Activated naive CD4-positive, alpha-beta T cell treated with anti-CD3 and anti-CD28 coated beads, Interleukin-2, amount 50 U/mL, for 72 hours (primary cell): ENCODE measurements at regions not wholly inside any gene's neighbourhood (a gene's known extent, or its start where the extent isn't known, plus 50 kb on each side); places are given as distances from the start of the nearest gene placed in this dataset.
"Not testable (repeated sequence)": the region's sequence is repeated elsewhere in the genome, so short reads cannot be mapped to it uniquely, and the experiment has no call there.

Experiments
- ATAC-seq, 2 donors: fragments of 150-1000 bp; cut with Tn5 transposase; 2 replicates each; pipeline ENCODE4 v1.10.0; 2021; ENCODE audit warnings: mild to moderate bottlenecking in 2 of 2, moderate library complexity in 2 of 2
- DNase-seq, 2 donors: peaks; one replicate each; pipeline ENCODE4 v3.0.0; 2021 to 2022; ENCODE audit warnings: low spot score in 2 of 2
- H3K27ac Mint-ChIP-seq, 2 donors: one replicate each; pipeline ENCODE4 v1.8.0; 2022; ENCODE audit warnings: mild to moderate bottlenecking in 2 of 2, mixed read lengths in 2 of 2
- H3K36me3 Mint-ChIP-seq, 2 donors: one replicate each; pipeline ENCODE4 v1.8.0; 2022; ENCODE audit warnings: mixed read lengths in 2 of 2
- H3K9me3 Mint-ChIP-seq, 2 donors: one replicate each; pipeline ENCODE4 v1.8.0; 2022; ENCODE audit warnings: mixed read lengths in 2 of 2

- no peak for ATAC-seq
- peaks cover 0 to 4% of the 10 kb centered on the region in 2 donors for H3K36me3 Mint-ChIP-seq
- H3K9me3 Mint-ChIP-seq, result peaks cover 17 to 20% of the 10 kb centered on the region in 2 donors
- no peak for DNase-seq
- no peak overlapping the region for H3K27ac Mint-ChIP-seq
Observed at GRCh38 chr4:20151436-20151835, 100.3 kb upstream of the SLIT2 start.

GRCh38 chr4:20149143-20149542, 102.6 kb upstream of the SLIT2 start:
- ATAC-seq, DNase-seq, H3K36me3 Mint-ChIP-seq, H3K27ac Mint-ChIP-seq: not testable (repeated sequence)
- peaks cover 25 to 31% of the 10 kb centered on the region in 2 donors for H3K9me3 Mint-ChIP-seq

GRCh38 chr4:20137176-20137575, 114.5 kb upstream of the SLIT2 start:
- ATAC-seq, result no peak
- no peak for DNase-seq
- H3K27ac Mint-ChIP-seq, result no peak overlapping the region
- H3K36me3 Mint-ChIP-seq, result no peaks in the 10 kb centered on the region
- H3K9me3 Mint-ChIP-seq, result peaks cover 9 to 17% of the 10 kb centered on the region in 2 donors

- H3K36me3 Mint-ChIP-seq, result no peaks in the 10 kb centered on the region
- H3K9me3 Mint-ChIP-seq, result peaks cover 0 to 5% of the 10 kb centered on the region in 2 donors
- no peak for ATAC-seq
- H3K27ac Mint-ChIP-seq, result no peak overlapping the region
- no peak for DNase-seq
Observed at GRCh38 chr4:20127626-20128025, 124.1 kb upstream of the SLIT2 start.

GRCh38 chr4:20126906-20127305, 124.8 kb upstream of the SLIT2 start:
- peaks cover 0 to 5% of the 10 kb centered on the region in 2 donors for H3K9me3 Mint-ChIP-seq
- H3K36me3 Mint-ChIP-seq, result no peaks in the 10 kb centered on the region
- no peak for DNase-seq
- H3K27ac Mint-ChIP-seq, result no peak overlapping the region
- ATAC-seq, result no peak

GRCh38 chr4:20124317-20125026, 127.2 kb upstream of the SLIT2 start:
- Mint-ChIP-seq H3K9me3 (peaks cover 0 to 5% of the 10 kb centered on the region in 2 donors), H3K27ac (no peak overlapping the region), H3K36me3 (no peaks in the 10 kb centered on the region)
- DNase-seq (no peak), ATAC-seq (no peak)

- Mint-ChIP-seq H3K27ac (no peak overlapping the region), H3K36me3 (no peaks in the 10 kb centered on the region), H3K9me3 (peaks cover 4 to 8% of the 10 kb centered on the region in 2 donors)
- DNase-seq, result no peak
- no peak for ATAC-seq
Observed at GRCh38 chr4:20122198-20122988, 129.3 kb upstream of the SLIT2 start.

- no peak for ATAC-seq
- Mint-ChIP-seq H3K36me3 (no peaks in the 10 kb centered on the region), H3K9me3 (peaks cover 5 to 16% of the 10 kb centered on the region in 2 donors), H3K27ac (no peak overlapping the region)
- DNase-seq, result no peak
Observed at GRCh38 chr4:20119141-20119540, 132.6 kb upstream of the SLIT2 start.

GRCh38 chr4:20109391-20109790, 142.3 kb upstream of the SLIT2 start:
- Mint-ChIP-seq H3K27ac (no peak overlapping the region), H3K36me3 (no peaks in the 10 kb centered on the region), H3K9me3 (peaks cover 10 to 22% of the 10 kb centered on the region in 2 donors)
- DNase-seq (no peak), ATAC-seq (no peak)

- H3K27ac Mint-ChIP-seq, result no peak overlapping the region
- no peaks in the 10 kb centered on the region for H3K36me3 Mint-ChIP-seq
- peaks cover 12 to 24% of the 10 kb centered on the region in 2 donors for H3K9me3 Mint-ChIP-seq
- ATAC-seq, result no peak
- DNase-seq, result no peak
Observed at GRCh38 chr4:20106921-20107320, 144.8 kb upstream of the SLIT2 start.

GRCh38 chr4:20101831-20102230, 149.9 kb upstream of the SLIT2 start:
- ATAC-seq (no peak), DNase-seq (no peak)
- Mint-ChIP-seq H3K36me3 (peaks cover 0 to 10% of the 10 kb centered on the region in 2 donors), H3K9me3 (peaks cover 17 to 22% of the 10 kb centered on the region in 2 donors), H3K27ac (no peak overlapping the region)

- no peak for ATAC-seq
Observed at GRCh38 chr4:20096911-20097310, 154.8 kb upstream of the SLIT2 start.

GRCh38 chr4:20095805-20096541, 155.7 kb upstream of the SLIT2 start:
- H3K36me3 Mint-ChIP-seq, result peaks cover 0 to 10% of the 10 kb centered on the region in 2 donors
- ATAC-seq, result no peak
- no peak for DNase-seq

More at GRCh38 chr4:20096911-20097310, 154.8 kb upstream of the SLIT2 start:
- H3K9me3 Mint-ChIP-seq, result peaks cover 18 to 19% of the 10 kb centered on the region in 2 donors
- DNase-seq, result no peak
- H3K36me3 Mint-ChIP-seq, result peaks cover 0 to 10% of the 10 kb centered on the region in 2 donors
- no peak overlapping the region for H3K27ac Mint-ChIP-seq

GRCh38 chr4:20091781-20092180, 159.9 kb upstream of the SLIT2 start:
- H3K9me3 Mint-ChIP-seq, result peaks cover 8 to 9% of the 10 kb centered on the region in 2 donors
- DNase-seq (no peak), ATAC-seq (no peak)
- H3K36me3 Mint-ChIP-seq, result no peaks in the 10 kb centered on the region
- H3K27ac Mint-ChIP-seq, result no peak overlapping the region

More at GRCh38 chr4:20095805-20096541, 155.7 kb upstream of the SLIT2 start:
- peaks cover 18 to 19% of the 10 kb centered on the region in 2 donors for H3K9me3 Mint-ChIP-seq
- H3K27ac Mint-ChIP-seq, result no peak overlapping the region

- Mint-ChIP-seq H3K36me3 (no peaks in the 10 kb centered on the region), H3K27ac (no peak overlapping the region), H3K9me3 (peaks cover 0 to 5% of the 10 kb centered on the region in 2 donors)
- ATAC-seq (no peak), DNase-seq (no peak)
Observed at GRCh38 chr4:20087522-20087911, 164.2 kb upstream of the SLIT2 start.

GRCh38 chr4:20086799-20087521, 164.7 kb upstream of the SLIT2 start:
- DNase-seq (no peak), ATAC-seq (no peak)
- Mint-ChIP-seq H3K27ac (no peak overlapping the region), H3K9me3 (peaks cover 0 to 6% of the 10 kb centered on the region in 2 donors), H3K36me3 (no peaks in the 10 kb centered on the region)
